Astrocyte of the cerebellum (primary cell): ENCODE measurements at regions not wholly inside any gene's neighbourhood (a gene's known extent, or its start where the extent isn't known, plus 50 kb on each side); places are given as distances from the start of the nearest gene placed in this dataset.

ENCODE experiments used
- DNase-seq: peaks from one replicate; pipeline ENCODE4 v3.0.0-alpha.2; 2011; ENCODE audit warnings: low read depth
- H3K4me3 ChIP-seq: 2 replicates; pipeline ENCODE4 v1.5.1; 2011; ENCODE audit warnings: mild to moderate bottlenecking, low read depth, low read length, moderate library complexity
- in situ Hi-C: cut with HindIII; loops from 2 replicates; pipeline ENCODE4 v1.10.0; 2017; ENCODE audit warnings: low sequenced_read_pairs
- TF ChIP-seq, protein P1 (sequence below): IDR thresholded peaks from 2 replicates; pipeline ENCODE4 v1.5.1; 2012; ENCODE audit warnings: low read length, low read depth, moderate library complexity, mild to moderate bottlenecking; ENCODE audit errors: missing control alignments

DNA sequence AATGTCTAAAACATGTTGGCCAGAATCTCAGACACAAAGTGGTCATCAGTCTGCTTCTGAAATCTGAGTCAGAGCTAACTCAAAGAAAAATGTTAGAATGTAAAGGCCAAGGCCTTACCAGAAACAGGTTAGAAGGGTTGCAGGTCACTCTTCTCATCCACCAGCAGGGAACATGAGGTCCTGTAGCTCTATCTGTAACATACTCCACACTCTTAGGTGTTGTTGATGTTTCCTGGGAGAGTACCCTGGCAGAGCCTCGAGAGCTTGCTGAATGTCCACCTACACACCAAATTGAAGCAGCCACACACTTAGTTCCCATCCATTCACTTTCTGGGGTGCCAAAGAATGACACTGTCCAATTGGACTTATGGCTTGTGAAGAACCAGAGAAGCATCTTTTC, 76.6 kb upstream of the INPP4B start:
- DNase-seq, result no peak
- H3K4me3 ChIP-seq, result no peak overlapping the region
- in situ Hi-C loops, result no loop called here
- TF ChIP-seq, protein P1, sequence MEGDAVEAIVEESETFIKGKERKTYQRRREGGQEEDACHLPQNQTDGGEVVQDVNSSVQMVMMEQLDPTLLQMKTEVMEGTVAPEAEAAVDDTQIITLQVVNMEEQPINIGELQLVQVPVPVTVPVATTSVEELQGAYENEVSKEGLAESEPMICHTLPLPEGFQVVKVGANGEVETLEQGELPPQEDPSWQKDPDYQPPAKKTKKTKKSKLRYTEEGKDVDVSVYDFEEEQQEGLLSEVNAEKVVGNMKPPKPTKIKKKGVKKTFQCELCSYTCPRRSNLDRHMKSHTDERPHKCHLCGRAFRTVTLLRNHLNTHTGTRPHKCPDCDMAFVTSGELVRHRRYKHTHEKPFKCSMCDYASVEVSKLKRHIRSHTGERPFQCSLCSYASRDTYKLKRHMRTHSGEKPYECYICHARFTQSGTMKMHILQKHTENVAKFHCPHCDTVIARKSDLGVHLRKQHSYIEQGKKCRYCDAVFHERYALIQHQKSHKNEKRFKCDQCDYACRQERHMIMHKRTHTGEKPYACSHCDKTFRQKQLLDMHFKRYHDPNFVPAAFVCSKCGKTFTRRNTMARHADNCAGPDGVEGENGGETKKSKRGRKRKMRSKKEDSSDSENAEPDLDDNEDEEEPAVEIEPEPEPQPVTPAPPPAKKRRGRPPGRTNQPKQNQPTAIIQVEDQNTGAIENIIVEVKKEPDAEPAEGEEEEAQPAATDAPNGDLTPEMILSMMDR, result no peak

DNA sequence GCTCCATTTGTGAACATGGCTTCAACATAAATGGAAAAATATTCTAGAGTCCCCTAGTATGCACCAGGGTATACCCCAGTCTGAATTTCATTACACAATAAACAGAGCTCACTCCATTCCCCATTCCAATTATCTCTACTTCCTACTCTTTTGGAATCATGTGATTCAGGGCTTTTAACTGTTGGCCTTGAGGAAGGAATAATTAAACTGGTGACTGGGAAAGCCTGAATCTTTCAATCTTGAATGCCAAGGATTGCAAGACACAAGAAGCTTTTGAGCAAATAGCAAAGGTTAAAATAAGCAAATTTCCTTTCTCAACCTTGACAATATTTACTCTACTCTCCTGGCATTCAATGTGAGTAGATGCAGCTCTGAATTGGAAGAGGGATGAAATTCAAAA, 77.5 kb upstream of the INPP4B start:
- in situ Hi-C loops, result no loop called here
- no peak for DNase-seq
- TF ChIP-seq, protein P1, result no peak
- H3K4me3 ChIP-seq, result no peak overlapping the region

DNA sequence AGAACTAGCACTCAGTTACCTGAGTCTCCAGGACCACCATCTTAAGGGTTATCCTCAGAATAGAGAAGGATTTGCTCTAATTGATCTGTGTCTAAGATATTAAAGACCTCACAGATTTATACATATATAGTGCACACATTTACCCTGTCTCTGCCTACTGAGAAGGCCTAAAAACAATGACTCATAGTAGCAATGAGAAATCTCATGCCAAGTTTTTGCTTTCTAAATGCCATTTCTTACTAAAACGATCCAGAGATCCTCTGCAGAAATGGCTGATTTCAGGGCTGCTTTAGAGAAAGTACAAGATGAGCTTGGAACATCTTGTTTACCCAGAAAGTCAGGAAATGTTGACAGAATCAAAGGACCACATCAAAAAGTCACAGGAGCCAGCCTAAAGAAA, 79.1 kb upstream of the INPP4B start:
- TF ChIP-seq, protein P1, result no peak
- no peak for DNase-seq
- in situ Hi-C loops, result no loop called here

DNA sequence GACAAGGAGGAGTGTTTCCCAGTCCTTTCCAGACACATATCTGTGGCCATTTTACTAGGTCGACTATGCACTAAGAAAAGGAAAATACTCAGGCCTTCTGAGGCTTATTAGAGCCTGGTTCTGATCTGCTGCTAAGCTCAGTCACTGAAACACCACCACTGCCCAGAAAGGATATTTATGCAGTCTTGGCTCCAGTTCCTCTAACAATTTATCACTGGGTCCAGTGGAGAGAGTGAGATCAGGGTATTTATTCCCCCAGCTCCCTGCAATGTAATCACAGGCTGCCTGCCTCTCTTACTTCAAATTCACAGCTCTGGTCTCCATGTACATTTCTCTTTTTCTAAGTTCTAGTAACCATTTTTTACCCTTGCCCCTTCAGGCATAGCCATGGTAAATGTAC, 81.6 kb upstream of the INPP4B start:
- no peak for DNase-seq
- TF ChIP-seq, protein P1, result no peak
- no peak overlapping the region for H3K4me3 ChIP-seq
- in situ Hi-C loops, result no loop called here

More for the DNA sequence above, 79.1 kb upstream of the INPP4B start:
- H3K4me3 ChIP-seq, result no peak overlapping the region

DNA sequence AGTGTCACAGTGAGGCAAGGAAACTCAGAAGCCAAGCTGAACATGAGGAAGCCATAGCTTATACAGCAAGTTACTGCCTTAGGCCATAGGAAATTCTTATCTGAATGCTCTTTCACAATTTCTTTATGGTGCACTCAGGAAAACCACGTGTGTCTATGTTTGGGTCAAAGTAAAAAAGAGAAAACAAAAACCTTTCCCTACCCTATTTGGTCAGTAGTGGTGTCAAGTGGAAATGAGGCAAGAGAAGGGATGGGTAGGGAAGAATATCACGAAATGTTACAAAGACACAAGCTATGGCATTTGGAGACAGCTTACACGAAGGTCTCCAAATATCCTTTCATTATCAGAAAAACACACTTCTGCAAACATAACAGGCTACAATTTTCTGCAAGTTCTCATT, 83.4 kb upstream of the INPP4B start:
- no peak for DNase-seq
- TF ChIP-seq, protein P1, result no peak
- in situ Hi-C loops, result no loop called here

DNA sequence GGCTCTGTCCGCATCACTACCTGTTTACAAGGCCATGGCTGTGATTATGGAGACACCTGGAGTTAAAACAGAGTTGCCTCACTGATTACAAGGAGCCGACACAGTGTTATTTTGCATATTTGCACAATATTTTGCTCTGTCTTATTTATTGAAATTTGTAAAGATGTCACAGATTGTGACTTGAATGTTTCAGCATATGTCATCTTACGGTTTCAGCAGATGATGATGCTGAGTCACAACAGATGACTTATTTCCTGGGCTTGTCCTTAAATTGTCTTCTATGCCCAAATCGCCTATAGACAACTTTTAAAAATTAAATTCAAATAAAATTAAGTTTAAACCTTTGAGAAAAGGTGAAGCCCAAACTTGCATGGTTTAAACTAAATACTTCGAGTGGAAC, 87.1 kb upstream of the INPP4B start:
- no peak overlapping the region for H3K4me3 ChIP-seq
- in situ Hi-C loops, result no loop called here
- TF ChIP-seq, protein P1, result no peak
- DNase-seq, result no peak

More for the DNA sequence above, 83.4 kb upstream of the INPP4B start:
- H3K4me3 ChIP-seq, result no peak overlapping the region
